ENCODE measurements at regions not wholly inside any gene's neighbourhood (a gene's known extent, or its start where the extent isn't known, plus 50 kb on each side); places are given as distances from the start of the nearest gene placed in this dataset.

DNA sequence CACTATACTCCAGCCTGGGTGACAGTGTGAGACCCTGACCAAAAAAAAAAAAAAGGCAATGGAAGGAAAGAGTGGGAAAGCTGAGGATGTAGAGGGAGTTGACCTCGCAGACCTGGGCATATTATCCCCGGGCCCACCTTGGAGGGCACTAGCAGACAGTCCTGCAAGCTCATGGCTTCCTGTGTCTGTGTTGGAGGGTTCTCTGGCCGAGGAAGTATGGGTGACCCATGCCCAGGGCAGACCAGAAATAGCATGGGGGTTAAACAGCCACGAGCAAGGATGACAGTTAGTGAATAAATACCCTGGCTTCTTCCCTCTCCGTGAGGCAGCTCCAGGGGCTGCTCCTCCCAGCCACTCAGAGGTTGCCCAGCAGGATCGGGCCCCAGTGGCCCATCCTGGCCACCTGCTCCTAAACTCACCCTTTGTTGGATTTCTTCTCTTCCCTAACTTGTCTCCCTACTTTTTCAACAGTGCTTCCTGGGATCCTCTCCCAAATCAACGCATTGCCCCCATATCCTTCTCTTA is 485.8 kb downstream of the ZNF536 start:
- in situ Hi-C loops (cut with MboI; ENCODE audit: low pct_unique_long_range_greater_than_20kb, low sequenced_read_pairs, unreplicated experiment): no loop called here
- TF ChIP-seq, protein P1, sequence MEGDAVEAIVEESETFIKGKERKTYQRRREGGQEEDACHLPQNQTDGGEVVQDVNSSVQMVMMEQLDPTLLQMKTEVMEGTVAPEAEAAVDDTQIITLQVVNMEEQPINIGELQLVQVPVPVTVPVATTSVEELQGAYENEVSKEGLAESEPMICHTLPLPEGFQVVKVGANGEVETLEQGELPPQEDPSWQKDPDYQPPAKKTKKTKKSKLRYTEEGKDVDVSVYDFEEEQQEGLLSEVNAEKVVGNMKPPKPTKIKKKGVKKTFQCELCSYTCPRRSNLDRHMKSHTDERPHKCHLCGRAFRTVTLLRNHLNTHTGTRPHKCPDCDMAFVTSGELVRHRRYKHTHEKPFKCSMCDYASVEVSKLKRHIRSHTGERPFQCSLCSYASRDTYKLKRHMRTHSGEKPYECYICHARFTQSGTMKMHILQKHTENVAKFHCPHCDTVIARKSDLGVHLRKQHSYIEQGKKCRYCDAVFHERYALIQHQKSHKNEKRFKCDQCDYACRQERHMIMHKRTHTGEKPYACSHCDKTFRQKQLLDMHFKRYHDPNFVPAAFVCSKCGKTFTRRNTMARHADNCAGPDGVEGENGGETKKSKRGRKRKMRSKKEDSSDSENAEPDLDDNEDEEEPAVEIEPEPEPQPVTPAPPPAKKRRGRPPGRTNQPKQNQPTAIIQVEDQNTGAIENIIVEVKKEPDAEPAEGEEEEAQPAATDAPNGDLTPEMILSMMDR (IDR thresholded peaks at IDR 0.05; ENCODE audit: extremely low read depth, insufficient read depth, missing control alignments): no peak
- DNase-seq (ENCODE audit: low spot score): no peak

DNA sequence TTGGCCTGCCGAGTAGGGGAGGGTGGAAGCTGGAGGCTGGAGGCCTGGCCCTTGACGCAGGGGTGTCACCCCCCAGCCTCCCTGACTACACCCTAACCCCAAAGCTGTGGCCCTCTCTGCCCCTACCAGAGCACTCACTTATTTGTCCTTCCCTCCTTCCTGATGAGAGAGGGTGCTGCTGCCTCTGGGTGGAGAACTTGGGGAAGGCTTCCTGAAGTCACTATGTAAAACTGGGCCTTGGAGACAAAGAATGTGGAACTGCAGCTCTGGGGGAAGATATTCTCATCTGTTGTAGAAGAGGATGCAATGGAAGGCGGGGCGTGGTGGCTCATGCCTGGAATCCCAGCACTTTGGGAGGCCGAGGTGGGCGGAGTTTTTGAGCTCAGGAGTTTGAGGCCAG is 485.2 kb downstream of the ZNF536 start:
- no peak for DNase-seq (ENCODE audit: low spot score)
- TF ChIP-seq, protein P1 (IDR thresholded peaks at IDR 0.05; ENCODE audit: extremely low read depth, insufficient read depth, missing control alignments): no peak
- in situ Hi-C loops (cut with MboI; ENCODE audit: low pct_unique_long_range_greater_than_20kb, low sequenced_read_pairs, unreplicated experiment): no loop called here

DNA sequence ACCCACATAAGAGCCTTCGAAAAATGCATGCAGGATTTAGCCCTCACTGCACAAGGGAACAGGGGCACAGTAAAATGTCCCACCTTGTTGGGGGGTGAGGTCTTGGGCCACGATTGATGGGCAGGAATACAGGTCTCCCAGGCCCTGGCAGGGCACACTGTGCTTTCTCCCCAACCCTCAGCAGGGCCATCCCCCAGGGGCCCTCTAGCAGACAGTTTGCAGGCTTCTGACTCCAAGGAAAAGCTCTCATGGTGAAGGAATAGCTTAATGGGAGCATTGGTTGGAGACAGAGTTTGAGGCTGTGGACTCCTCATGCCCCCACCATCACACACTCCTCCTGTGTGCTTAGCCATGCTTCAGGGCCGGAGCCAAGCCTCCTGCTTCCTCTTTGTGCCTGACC is 484.6 kb downstream of the ZNF536 start:
- in situ Hi-C loops (cut with MboI; ENCODE audit: low pct_unique_long_range_greater_than_20kb, low sequenced_read_pairs, unreplicated experiment): no loop called here
- DNase-seq (ENCODE audit: low spot score): no peak
- TF ChIP-seq, protein P1 (IDR thresholded peaks at IDR 0.05; ENCODE audit: extremely low read depth, insufficient read depth, missing control alignments): no peak

DNA sequence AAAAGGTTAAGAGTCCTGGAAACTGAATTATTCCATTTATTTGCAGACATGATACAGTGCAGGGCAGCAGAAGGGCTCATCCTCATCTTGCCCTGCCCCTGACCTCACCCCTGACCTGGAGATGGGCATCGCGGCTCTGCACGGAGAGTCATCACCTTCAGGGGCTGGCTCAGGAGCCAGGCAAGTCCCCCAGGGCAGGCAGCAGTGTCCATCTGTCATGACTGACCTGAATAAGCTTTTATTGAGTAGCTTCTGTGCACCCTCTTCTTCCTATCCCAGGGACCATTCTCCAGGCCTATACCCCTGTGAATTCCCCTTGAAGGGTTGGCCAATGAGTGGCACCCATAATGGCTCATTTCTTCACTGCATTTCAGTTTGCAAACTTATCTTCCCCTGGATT is 484.2 kb downstream of the ZNF536 start:
- DNase-seq (ENCODE audit: low spot score): no peak
- in situ Hi-C loops (cut with MboI; ENCODE audit: low pct_unique_long_range_greater_than_20kb, low sequenced_read_pairs, unreplicated experiment): no loop called here

DNA sequence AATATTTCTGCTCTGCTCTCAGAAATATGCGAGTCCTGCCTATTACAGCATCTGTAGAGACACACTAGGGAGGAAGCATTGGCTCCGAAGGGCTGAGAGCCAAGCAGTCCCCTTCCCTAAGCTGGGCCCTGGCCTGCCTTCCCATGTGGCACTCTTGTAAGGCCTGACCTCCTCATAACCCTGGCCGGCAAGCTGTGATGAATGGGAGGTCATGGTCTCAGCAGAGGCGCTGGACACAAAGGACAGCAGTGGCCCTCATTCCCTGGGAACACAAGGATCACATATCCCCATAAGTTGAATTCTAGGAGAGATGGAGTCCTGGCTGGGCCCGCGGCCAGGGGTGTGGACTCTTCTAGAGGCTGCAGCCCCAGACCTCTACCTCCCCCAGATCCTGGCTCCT is 483.3 kb downstream of the ZNF536 start:
- in situ Hi-C loops (cut with MboI; ENCODE audit: low pct_unique_long_range_greater_than_20kb, low sequenced_read_pairs, unreplicated experiment): no loop called here
- DNase-seq (ENCODE audit: low spot score): no peak
- TF ChIP-seq, protein P1 (IDR thresholded peaks at IDR 0.05; ENCODE audit: extremely low read depth, insufficient read depth, missing control alignments): no peak

More for the DNA sequence above, 484.2 kb downstream of the ZNF536 start:
- TF ChIP-seq, protein P1 (IDR thresholded peaks at IDR 0.05; ENCODE audit: extremely low read depth, insufficient read depth, missing control alignments): no peak

DNA sequence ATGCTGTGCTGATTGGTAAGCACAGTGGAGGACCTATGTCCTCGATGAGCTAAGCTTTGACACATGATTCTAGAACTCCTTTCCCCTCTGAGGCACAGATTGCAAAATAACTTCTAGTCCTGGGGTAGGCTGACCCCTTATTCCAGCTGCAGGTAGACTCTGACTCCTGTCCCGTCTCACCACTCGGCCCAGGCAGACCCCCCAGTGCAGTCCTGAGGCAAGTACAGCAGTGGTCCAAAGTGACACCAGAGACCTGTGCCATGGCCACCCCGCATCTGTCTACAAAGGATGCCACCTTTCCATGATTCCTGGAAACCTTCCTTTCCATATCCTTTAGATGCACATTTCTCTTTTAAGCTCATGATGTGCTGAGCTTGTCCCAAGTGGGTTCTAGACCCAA is 482.5 kb downstream of the ZNF536 start:
- TF ChIP-seq, protein P1 (IDR thresholded peaks at IDR 0.05; ENCODE audit: extremely low read depth, insufficient read depth, missing control alignments): no peak
- DNase-seq (ENCODE audit: low spot score): no peak
- in situ Hi-C loops (cut with MboI; ENCODE audit: low pct_unique_long_range_greater_than_20kb, low sequenced_read_pairs, unreplicated experiment): no loop called here

DNA sequence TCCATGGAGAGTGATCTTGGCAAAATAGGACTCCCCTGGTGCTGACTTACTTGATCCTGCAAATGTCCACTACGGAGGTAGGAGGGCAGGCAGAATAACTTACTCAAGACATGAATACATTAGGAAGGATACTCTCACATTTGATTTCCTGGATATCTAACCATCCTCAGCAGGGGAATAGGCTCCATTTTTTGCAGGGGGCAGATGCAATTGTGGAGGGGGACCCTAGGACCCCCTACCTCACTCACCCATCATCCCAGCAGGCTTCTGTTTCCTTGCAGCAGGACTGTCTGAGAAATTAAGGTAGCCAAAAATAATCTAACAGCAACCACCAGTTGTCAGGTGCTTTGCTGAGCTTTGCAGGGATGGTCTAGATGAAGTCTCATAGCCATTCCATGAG is 482.0 kb downstream of the ZNF536 start:
- TF ChIP-seq, protein P1 (IDR thresholded peaks at IDR 0.05; ENCODE audit: extremely low read depth, insufficient read depth, missing control alignments): no peak
- DNase-seq (ENCODE audit: low spot score): no peak
- in situ Hi-C loops (cut with MboI; ENCODE audit: low pct_unique_long_range_greater_than_20kb, low sequenced_read_pairs, unreplicated experiment): no loop called here
